SK-N-SH (cell line): ENCODE measurements at regions not wholly inside any gene's neighbourhood (a gene's known extent, or its start where the extent isn't known, plus 50 kb on each side); places are given as distances from the start of the nearest gene placed in this dataset.

ENCODE experiments used
- CTCF ChIA-PET: fragments of 300-600, 350-600 bp; formaldehyde crosslinking; extraction: SDS; loops from one replicate; lab custom pipeline; 2021; lab: Yijun Ruan, JAX
- POLR2A ChIA-PET: fragments of 350-600 bp; sonication (Branson Sonifier 250); formaldehyde crosslinking; extraction: SDS; loops from one replicate; lab custom pipeline; 2020; ENCODE audit warnings: antibody characterized with exemption, inconsistent platforms; lab: Yijun Ruan, JAX
- DNase-seq: peaks from one replicate; pipeline ENCODE4 v3.0.0; 2012
- H2AFZ ChIP-seq: fragments of 200-600 bp; sonication (generic); 2 replicates; pipeline ENCODE4 v1.8.1; 2016; ENCODE audit warnings: antibody characterized with exemption, mild to moderate bottlenecking, low read depth
- H3F3A ChIP-seq: fragments of 200-600 bp; sonication (generic); replicated peaks from 2 replicates; pipeline ENCODE3; 2016; ENCODE audit warnings: antibody characterized with exemption, mild to moderate bottlenecking; ENCODE audit not compliant: insufficient read depth
- H3K27ac ChIP-seq, 2 experiments: fragments of 200-500 bp in 1 of 2; fragments of 200-600 bp in 1 of 2; sonication (Bioruptor generic) in 1 of 2; sonication (generic), shearing (Covaris generic) in 1 of 2; 2 replicates each; pipeline versions ENCODE4 v1.5.1 to v1.6.1; 2014 to 2016; ENCODE audit warnings: low read depth in 2 of 2, inconsistent platforms in 1 of 2, low read length in 1 of 2, mild to moderate bottlenecking in 1 of 2, mixed read lengths in 1 of 2
- H3K27me3 ChIP-seq: fragments of 200-600 bp; sonication (generic), shearing (Covaris generic); 2 replicates; pipeline ENCODE4 v1.6.1; 2016; ENCODE audit warnings: mixed run types; ENCODE audit not compliant: insufficient read depth
- H3K36me3 ChIP-seq, 2 experiments: fragments of 200-500 bp in 1 of 2; fragments of 200-600 bp in 1 of 2; sonication (Bioruptor generic) in 1 of 2; sonication (generic) in 1 of 2; replicated peaks in 1 of 2; 2 replicates each; pipeline versions ENCODE3 to v1.5.1; 2014 to 2016; ENCODE audit warnings: low read length in 1 of 2, mild to moderate bottlenecking in 1 of 2; ENCODE audit not compliant: insufficient read depth in 2 of 2, control insufficient read depth in 1 of 2
- H3K4me1 ChIP-seq, 2 experiments: fragments of 200-500 bp in 1 of 2; fragments of 200-600 bp in 1 of 2; sonication (Bioruptor generic) in 1 of 2; sonication (generic), shearing (Covaris generic) in 1 of 2; 2 replicates each; pipeline versions ENCODE4 v1.5.1 to v1.6.1; 2014 to 2016; ENCODE audit warnings: low read depth in 1 of 2, low read length in 1 of 2, mixed run types in 1 of 2; ENCODE audit not compliant: insufficient read depth in 2 of 2, control insufficient read depth in 1 of 2
- H3K4me2 ChIP-seq: fragments of 200-600 bp; sonication (generic), shearing (Covaris generic); 2 replicates; pipeline ENCODE4 v1.6.1; 2017; ENCODE audit warnings: mixed run types
- H3K4me3 ChIP-seq, 2 experiments: fragments of 200-500 bp in 1 of 2; fragments of 200-600 bp in 1 of 2; sonication (Bioruptor generic) in 1 of 2; sonication (generic), shearing (Covaris generic) in 1 of 2; 2 replicates each; pipeline versions ENCODE4 v1.5.1 to v1.8.1; 2014 to 2016; ENCODE audit warnings: low read depth in 2 of 2, inconsistent platforms in 1 of 2, low read length in 1 of 2, mild to moderate bottlenecking in 1 of 2, mixed read lengths in 1 of 2, moderate library complexity in 1 of 2
- H3K79me2 ChIP-seq: fragments of 200-600 bp; sonication (generic); 2 replicates; pipeline ENCODE4 v1.8.1; 2017; ENCODE audit warnings: mild to moderate bottlenecking; ENCODE audit not compliant: insufficient read depth
- H3K9ac ChIP-seq: fragments of 200-600 bp; sonication (generic); 2 replicates; pipeline ENCODE4 v1.6.1; 2017; ENCODE audit warnings: mixed run types
- H3K9me2 ChIP-seq: fragments of 200-600 bp; sonication (generic); 2 replicates; pipeline ENCODE4 v1.6.1; 2017; ENCODE audit warnings: mixed run types
- H3K9me3 ChIP-seq: fragments of 200-600 bp; sonication (generic); 2 replicates; pipeline ENCODE4 v1.6.1; 2017; ENCODE audit warnings: mixed run types, mild to moderate bottlenecking, moderate library complexity
- H4K20me1 ChIP-seq: fragments of 200-600 bp; sonication (generic); 2 replicates; pipeline ENCODE4 v1.6.1; 2017; ENCODE audit warnings: mild to moderate bottlenecking, mixed run types; ENCODE audit not compliant: insufficient read depth
- EZH2phosphoT487 ChIP-seq: fragments of 200-600 bp; sonication (generic); IDR thresholded peaks from 2 replicates; pipeline ENCODE4 v1.6.1; 2017; ENCODE audit warnings: low read depth, mixed run types, mild to moderate bottlenecking, antibody characterized with exemption, moderate library complexity, borderline replicate concordance
- JUND ChIP-seq: IDR thresholded peaks from 2 replicates; pipeline ENCODE4 v1.4.0; 2012
- MXI1 ChIP-seq: IDR thresholded peaks from 2 replicates; pipeline ENCODE4 v1.6.1; 2012; ENCODE audit warnings: mild to moderate bottlenecking, low read depth, low read length, improper control_type of control experiment
- NFIC ChIP-seq: IDR thresholded peaks from 2 replicates; pipeline ENCODE4 v1.4.0; 2012; ENCODE audit warnings: borderline replicate concordance
- POLR2AphosphoS5 ChIP-seq: IDR thresholded peaks from 2 replicates; pipeline ENCODE4 v1.6.1; 2012; ENCODE audit warnings: low read depth, low read length
- RCOR1 ChIP-seq: fragments of 150-350 bp; IDR thresholded peaks from 2 replicates; pipeline ENCODE4 v1.6.1; 2017; ENCODE audit warnings: antibody characterized with exemption, low read length
- TAF1 ChIP-seq: IDR thresholded peaks from 2 replicates; pipeline ENCODE4 v1.6.1; 2012; ENCODE audit warnings: low read depth, mild to moderate bottlenecking, low read length, moderate library complexity, borderline replicate concordance
- TEAD4 ChIP-seq: IDR thresholded peaks from 2 replicates; pipeline ENCODE4 v1.4.0; 2012; ENCODE audit warnings: mild to moderate bottlenecking, borderline replicate concordance; ENCODE audit not compliant: insufficient read depth
- WGBS: methylation state at CpG from one replicate; pipeline ENCODE4 v1.1.6; 2017; ENCODE audit warnings: low lambda C conversion rate; 5-methylcytosine and 5-hydroxymethylcytosine counted together
- TF ChIP-seq, protein P1 (sequence below): IDR thresholded peaks from 2 replicates; pipeline ENCODE4 v1.4.0; 2012; ENCODE audit warnings: low read depth
- TF ChIP-seq, protein P2 (sequence below): IDR thresholded peaks from 2 replicates; pipeline ENCODE4 v1.4.0; 2012; ENCODE audit warnings: low read depth, borderline replicate concordance
- TF ChIP-seq, protein P3 (sequence below): IDR thresholded peaks from 2 replicates; pipeline ENCODE4 v1.4.0; 2012; ENCODE audit warnings: low read depth, borderline replicate concordance
- TF ChIP-seq, protein P4 (sequence below): fragments of 150-350 bp; IDR thresholded peaks from 2 replicates; pipeline ENCODE4 v1.6.1; 2016; ENCODE audit warnings: mild to moderate bottlenecking, low read depth, low read length

DNA sequence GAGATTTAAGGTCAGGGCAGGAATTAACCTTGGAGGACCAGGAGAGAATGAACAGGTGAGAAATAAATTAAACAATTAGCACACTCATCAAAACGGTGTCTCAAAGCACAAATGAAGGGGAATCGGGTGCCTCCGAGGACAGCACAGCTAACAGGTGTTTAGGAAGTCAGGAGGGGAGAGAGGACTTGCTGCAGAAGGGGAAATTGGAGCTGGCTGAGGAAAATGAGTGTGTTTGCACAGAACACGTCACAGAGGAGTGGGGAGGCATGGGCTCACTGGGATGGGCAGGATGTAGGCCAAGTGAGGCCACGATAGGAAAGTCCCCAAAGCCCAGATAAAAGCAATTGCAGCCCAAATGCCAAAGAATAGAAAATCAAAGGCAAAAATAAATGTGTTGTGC is 121.7 kb downstream of the ZNF664 start (continued):
- TF ChIP-seq TEAD4 (no peak), TAF1 (no peak), JUND (no peak)
- TF ChIP-seq, protein P1, sequence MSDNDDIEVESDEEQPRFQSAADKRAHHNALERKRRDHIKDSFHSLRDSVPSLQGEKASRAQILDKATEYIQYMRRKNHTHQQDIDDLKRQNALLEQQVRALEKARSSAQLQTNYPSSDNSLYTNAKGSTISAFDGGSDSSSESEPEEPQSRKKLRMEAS = no peak
- TF ChIP-seq, all 33 proteins: peak for 0

DNA sequence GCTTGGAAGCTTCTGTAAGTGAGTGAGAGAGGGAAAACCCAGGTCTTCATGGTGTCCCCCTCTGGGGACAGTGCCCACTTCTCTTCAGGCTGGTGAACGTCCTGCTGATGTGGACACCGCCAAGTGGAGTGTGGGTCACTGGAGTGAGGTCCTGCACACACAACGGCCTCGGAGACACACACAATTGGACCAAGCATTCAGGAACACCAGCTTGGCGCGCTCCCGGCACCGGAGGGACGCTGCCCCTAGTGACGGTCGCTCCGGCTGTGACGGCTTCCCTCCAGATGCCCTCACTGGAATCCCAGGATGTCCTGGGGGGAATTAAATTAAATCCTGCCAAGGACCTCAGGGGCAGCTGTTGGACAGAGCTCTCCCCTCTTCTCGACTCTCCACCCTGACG is 123.1 kb downstream of the ZNF664 start:
- Histone ChIP-seq H3K9me3 (no peaks in the 10 kb centered on the region), H3K27ac (no peak overlapping the region), H2AFZ (no peak overlapping the region), H3K4me2 (no peak overlapping the region), H3K27me3 (no peaks in the 10 kb centered on the region), H3K36me3 (no peaks in the 10 kb centered on the region), H3K79me2 (no peaks in the 10 kb centered on the region), H3F3A (no peaks in the 10 kb centered on the region), H3K9ac (no peak overlapping the region), H3K4me1 (no peaks in the 10 kb centered on the region), H3K9me2 (no peaks in the 10 kb centered on the region), H4K20me1 (no peaks in the 10 kb centered on the region), H3K4me3 (no peak overlapping the region)
- 74% methylated on average over 14 of the region's 15 CpGs for WGBS
- TF ChIP-seq, protein P2, sequence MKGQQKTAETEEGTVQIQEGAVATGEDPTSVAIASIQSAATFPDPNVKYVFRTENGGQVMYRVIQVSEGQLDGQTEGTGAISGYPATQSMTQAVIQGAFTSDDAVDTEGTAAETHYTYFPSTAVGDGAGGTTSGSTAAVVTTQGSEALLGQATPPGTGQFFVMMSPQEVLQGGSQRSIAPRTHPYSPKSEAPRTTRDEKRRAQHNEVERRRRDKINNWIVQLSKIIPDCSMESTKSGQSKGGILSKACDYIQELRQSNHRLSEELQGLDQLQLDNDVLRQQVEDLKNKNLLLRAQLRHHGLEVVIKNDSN = no peak
- TF ChIP-seq, protein P3, sequence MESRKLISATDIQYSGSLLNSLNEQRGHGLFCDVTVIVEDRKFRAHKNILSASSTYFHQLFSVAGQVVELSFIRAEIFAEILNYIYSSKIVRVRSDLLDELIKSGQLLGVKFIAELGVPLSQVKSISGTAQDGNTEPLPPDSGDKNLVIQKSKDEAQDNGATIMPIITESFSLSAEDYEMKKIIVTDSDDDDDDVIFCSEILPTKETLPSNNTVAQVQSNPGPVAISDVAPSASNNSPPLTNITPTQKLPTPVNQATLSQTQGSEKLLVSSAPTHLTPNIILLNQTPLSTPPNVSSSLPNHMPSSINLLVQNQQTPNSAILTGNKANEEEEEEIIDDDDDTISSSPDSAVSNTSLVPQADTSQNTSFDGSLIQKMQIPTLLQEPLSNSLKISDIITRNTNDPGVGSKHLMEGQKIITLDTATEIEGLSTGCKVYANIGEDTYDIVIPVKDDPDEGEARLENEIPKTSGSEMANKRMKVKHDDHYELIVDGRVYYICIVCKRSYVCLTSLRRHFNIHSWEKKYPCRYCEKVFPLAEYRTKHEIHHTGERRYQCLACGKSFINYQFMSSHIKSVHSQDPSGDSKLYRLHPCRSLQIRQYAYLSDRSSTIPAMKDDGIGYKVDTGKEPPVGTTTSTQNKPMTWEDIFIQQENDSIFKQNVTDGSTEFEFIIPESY = no peak
- no peak for TF ChIP-seq MXI1
- no peak for TF ChIP-seq TEAD4
- no peak for TF ChIP-seq NFIC
- no peak for TF ChIP-seq RCOR1
- ChIA-PET POLR2A (no interaction called here), CTCF (no interaction called here)
- no peak for DNase-seq

DNA sequence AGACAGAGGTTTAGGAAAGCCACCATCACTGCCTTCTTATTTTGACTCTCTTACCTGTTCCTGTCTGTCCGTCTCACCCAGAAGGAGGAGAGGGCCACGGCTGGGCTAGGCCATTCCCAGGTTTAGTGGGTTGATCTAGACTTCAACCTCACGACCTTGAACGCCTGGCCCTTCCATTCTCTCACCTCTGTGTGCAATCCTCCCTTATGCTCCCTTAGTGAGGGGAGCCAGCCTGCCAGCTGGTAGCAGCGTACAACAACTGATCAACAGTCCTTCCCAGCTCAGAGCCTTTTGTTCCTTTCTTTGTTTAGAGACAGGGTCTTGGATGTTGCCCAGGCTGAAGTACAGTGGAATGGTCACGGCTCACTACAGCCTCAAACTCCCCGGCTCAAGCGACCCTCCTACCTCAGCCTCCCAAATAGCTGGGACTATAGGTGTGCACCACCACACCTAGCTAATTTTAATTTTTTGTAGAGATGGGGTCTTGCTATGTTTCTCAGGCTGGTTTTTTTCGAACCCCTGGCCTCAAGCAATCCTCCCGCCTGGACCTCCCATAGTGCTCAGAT is 123.9 kb downstream of the ZNF664 start:
- no peak overlapping the region for H3K27ac ChIP-seq
- H3K79me2 ChIP-seq = no peaks in the 10 kb centered on the region
- no peak overlapping the region for H3K9ac ChIP-seq
- DNase-seq = no peak
- no peaks in the 10 kb centered on the region for H4K20me1 ChIP-seq
- H3K27me3 ChIP-seq = no peaks in the 10 kb centered on the region
- 50% methylated on average over 10 of the region's 10 CpGs for WGBS
- TF ChIP-seq, protein P4, sequence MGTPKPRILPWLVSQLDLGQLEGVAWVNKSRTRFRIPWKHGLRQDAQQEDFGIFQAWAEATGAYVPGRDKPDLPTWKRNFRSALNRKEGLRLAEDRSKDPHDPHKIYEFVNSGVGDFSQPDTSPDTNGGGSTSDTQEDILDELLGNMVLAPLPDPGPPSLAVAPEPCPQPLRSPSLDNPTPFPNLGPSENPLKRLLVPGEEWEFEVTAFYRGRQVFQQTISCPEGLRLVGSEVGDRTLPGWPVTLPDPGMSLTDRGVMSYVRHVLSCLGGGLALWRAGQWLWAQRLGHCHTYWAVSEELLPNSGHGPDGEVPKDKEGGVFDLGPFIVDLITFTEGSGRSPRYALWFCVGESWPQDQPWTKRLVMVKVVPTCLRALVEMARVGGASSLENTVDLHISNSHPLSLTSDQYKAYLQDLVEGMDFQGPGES = no peak
- TF ChIP-seq EZH2phosphoT487 (no peak), POLR2AphosphoS5 (no peak)
- H3K4me2 ChIP-seq = no peak overlapping the region
- no peaks in the 10 kb centered on the region for H3K9me3 ChIP-seq
- no peaks in the 10 kb centered on the region for H3K36me3 ChIP-seq
- no peaks in the 10 kb centered on the region for H3K9me2 ChIP-seq
- no peaks in the 10 kb centered on the region for H3K4me1 ChIP-seq
- ChIA-PET CTCF (no interaction called here), POLR2A (no interaction called here)
- H3K4me3 ChIP-seq = no peak overlapping the region
- no peaks in the 10 kb centered on the region for H3F3A ChIP-seq
- no peak overlapping the region for H2AFZ ChIP-seq
